ENCODE measurements at regions not wholly inside any gene's neighbourhood (a gene's known extent, or its start where the extent isn't known, plus 50 kb on each side); places are given as distances from the start of the nearest gene placed in this dataset.

- H3K27ac ChIP-seq: no peak overlapping the region
- no peaks in the 10 kb centered on the region for H3K4me1 ChIP-seq
- no peak for TF ChIP-seq CTCF (IDR thresholded peaks at IDR 0.05)
- no peak overlapping the region for H3K4me3 ChIP-seq
- no peaks in the 10 kb centered on the region for H3K27me3 ChIP-seq
- intact Hi-C loops (cut with DNase I): no loop called here
- H3K9me3 ChIP-seq: no peaks in the 10 kb centered on the region
- no peaks in the 10 kb centered on the region for H3K36me3 ChIP-seq
- DNase-seq (ENCODE audit: low spot score in 2 of 2): no peak
These were observed 260.1 kb upstream of the SEMA3D start for GRCh38 chr7:85447004-85447403.

- no peaks in the 10 kb centered on the region for H3K36me3 ChIP-seq
- intact Hi-C loops (cut with DNase I): no loop called here
- no peak for DNase-seq (ENCODE audit: low spot score in 2 of 2)
- no peaks in the 10 kb centered on the region for H3K27me3 ChIP-seq
- H3K4me3 ChIP-seq: no peak overlapping the region
- no peak for TF ChIP-seq CTCF (IDR thresholded peaks at IDR 0.05)
- no peaks in the 10 kb centered on the region for H3K9me3 ChIP-seq
- H3K27ac ChIP-seq: no peak overlapping the region
- no peaks in the 10 kb centered on the region for H3K4me1 ChIP-seq
These were observed 239.7 kb upstream of the SEMA3D start for GRCh38 chr7:85426487-85426960.

- Histone ChIP-seq H3K4me1 (no peaks in the 10 kb centered on the region), H3K27me3 (no peaks in the 10 kb centered on the region), H3K36me3 (no peaks in the 10 kb centered on the region), H3K4me3 (no peak overlapping the region), H3K27ac (no peak overlapping the region), H3K9me3 (no peaks in the 10 kb centered on the region)
- intact Hi-C loops (cut with DNase I): no loop called here
- TF ChIP-seq CTCF (IDR thresholded peaks at IDR 0.05): no peak
- DNase-seq (ENCODE audit: low spot score in 2 of 2): no peak
These were observed 237.4 kb upstream of the SEMA3D start for GRCh38 chr7:85424298-85424697.

- Histone ChIP-seq H3K27me3 (no peaks in the 10 kb centered on the region), H3K9me3 (no peaks in the 10 kb centered on the region), H3K36me3 (no peaks in the 10 kb centered on the region), H3K4me3 (no peak overlapping the region), H3K27ac (no peak overlapping the region), H3K4me1 (no peaks in the 10 kb centered on the region)
- no peak for DNase-seq (ENCODE audit: low spot score in 2 of 2)
- TF ChIP-seq CTCF (IDR thresholded peaks at IDR 0.05): no peak
- intact Hi-C loops (cut with DNase I): no loop called here
These were observed 236.5 kb upstream of the SEMA3D start for GRCh38 chr7:85423209-85423895.

GRCh38 chr7:85415743-85416142, 228.9 kb upstream of the SEMA3D start:
- intact Hi-C loops (cut with DNase I): no loop called here
- Histone ChIP-seq H3K36me3 (no peaks in the 10 kb centered on the region), H3K27ac (no peak overlapping the region), H3K27me3 (no peaks in the 10 kb centered on the region), H3K4me3 (no peak overlapping the region), H3K4me1 (no peaks in the 10 kb centered on the region), H3K9me3 (no peaks in the 10 kb centered on the region)
- TF ChIP-seq CTCF (IDR thresholded peaks at IDR 0.05): no peak
- DNase-seq (ENCODE audit: low spot score in 2 of 2): no peak

- no peak for DNase-seq (ENCODE audit: low spot score in 2 of 2)
- Histone ChIP-seq H3K4me1 (no peaks in the 10 kb centered on the region), H3K36me3 (no peaks in the 10 kb centered on the region), H3K4me3 (no peak overlapping the region), H3K27me3 (no peaks in the 10 kb centered on the region), H3K27ac (no peak overlapping the region), H3K9me3 (no peaks in the 10 kb centered on the region)
- no peak for TF ChIP-seq CTCF (IDR thresholded peaks at IDR 0.05)
- intact Hi-C loops (cut with DNase I): no loop called here
These were observed 226.9 kb upstream of the SEMA3D start for GRCh38 chr7:85413718-85414117.

Measured in ascending aorta (tissue), 2 donors.